ENCODE measurements at regions not wholly inside any gene's neighbourhood (a gene's known extent, or its start where the extent isn't known, plus 50 kb on each side); places are given as distances from the start of the nearest gene placed in this dataset.
"Not testable (repeated sequence)": the region's sequence is repeated elsewhere in the genome, so short reads cannot be mapped to it uniquely, and the experiment has no call there.

GRCh38 chr2:47690132-47690531, 92.8 kb upstream of the MSH6 start:
- POLR2A ChIA-PET (ENCODE audit: low non-redundant PET) = no interaction called here
- H3K27ac ChIP-seq = no peak overlapping the region
- no peak for TF ChIP-seq CTCF (conservative IDR thresholded peaks at IDR 0.05; ENCODE audit: low read depth)
- CTCF ChIA-PET = no interaction called here
- DNase-seq (ENCODE audit: low spot score) = no peak

GRCh38 chr2:47689118-47689517, 93.8 kb upstream of the MSH6 start:
- not testable (repeated sequence) for H3K27ac ChIP-seq

GRCh38 chr2:47688561-47688960, 94.4 kb upstream of the MSH6 start:
- DNase-seq (ENCODE audit: low spot score) = no peak
- TF ChIP-seq CTCF (conservative IDR thresholded peaks at IDR 0.05; ENCODE audit: low read depth) = no peak
- POLR2A ChIA-PET (ENCODE audit: low non-redundant PET) = no interaction called here
- CTCF ChIA-PET = no interaction called here
- no peak overlapping the region for H3K27ac ChIP-seq

More at GRCh38 chr2:47689118-47689517, 93.8 kb upstream of the MSH6 start:
- DNase-seq (ENCODE audit: low spot score); POLR2A ChIA-PET (ENCODE audit: low non-redundant PET); CTCF ChIA-PET: not testable (repeated sequence)

GRCh38 chr2:47687856-47688255, 95.1 kb upstream of the MSH6 start:
- no peak for DNase-seq (ENCODE audit: low spot score)
- no peak for TF ChIP-seq CTCF (conservative IDR thresholded peaks at IDR 0.05; ENCODE audit: low read depth)
- ChIA-PET POLR2A (ENCODE audit: low non-redundant PET) (no interaction called here), CTCF (no interaction called here)
- H3K27ac ChIP-seq = no peak overlapping the region

GRCh38 chr2:47686018-47686417, 96.9 kb upstream of the MSH6 start:
- POLR2A ChIA-PET (ENCODE audit: low non-redundant PET) = no interaction called here
- CTCF ChIA-PET = interaction anchor here (0.6 kb wide), 1 partner anchor 82 kb away, joined by 3 read pairs; no protein-coding TSS in a partner anchor
- no peak for TF ChIP-seq CTCF (conservative IDR thresholded peaks at IDR 0.05; ENCODE audit: low read depth)
- H3K27ac ChIP-seq = no peak overlapping the region
- no peak for DNase-seq (ENCODE audit: low spot score)

- no peak for DNase-seq (ENCODE audit: low spot score)
- ChIA-PET CTCF (no interaction called here), POLR2A (ENCODE audit: low non-redundant PET) (no interaction called here)
- TF ChIP-seq CTCF (conservative IDR thresholded peaks at IDR 0.05; ENCODE audit: low read depth) = no peak
- no peak overlapping the region for H3K27ac ChIP-seq
Measured at GRCh38 chr2:47682216-47682749, 100.7 kb upstream of the MSH6 start.

GRCh38 chr2:47676261-47676926, 105.6 kb upstream of the KCNK12 start:
- H3K27ac ChIP-seq = no peak overlapping the region
- ChIA-PET POLR2A (ENCODE audit: low non-redundant PET) (no interaction called here), CTCF (no interaction called here)
- DNase-seq (ENCODE audit: low spot score) = no peak
- TF ChIP-seq CTCF (conservative IDR thresholded peaks at IDR 0.05; ENCODE audit: low read depth) = no peak

Data from RWPE1 (cell line).